HFF-Myc (cell line): ENCODE measurements at regions not wholly inside any gene's neighbourhood (a gene's known extent, or its start where the extent isn't known, plus 50 kb on each side); places are given as distances from the start of the nearest gene placed in this dataset.

Experiments used
- DNase-seq: peaks from one replicate; pipeline ENCODE4 v3.0.0-alpha.2; 2011; ENCODE audit warnings: low read depth; ENCODE audit errors: extremely low read depth
- H3K4me3 ChIP-seq: replicated peaks from 2 replicates; pipeline ENCODE4 v1.5.1; 2011; ENCODE audit warnings: low read depth, mild to moderate bottlenecking, control low read depth, low read length
- CTCF ChIP-seq: IDR thresholded peaks from 2 replicates; pipeline ENCODE4 v1.5.1; 2012; ENCODE audit warnings: mild to moderate bottlenecking, low read depth, low read length, control low read depth; ENCODE audit errors: missing control alignments

GRCh38 chr11:56932572-56933220 lies 56.0 kb upstream of the OR5AK2 start:
- no peak for DNase-seq
- H3K4me3 ChIP-seq = no peak overlapping the region
- TF ChIP-seq CTCF = no peak

GRCh38 chr11:56923116-56923515 lies 65.6 kb upstream of the OR5AK2 start:
- TF ChIP-seq CTCF = no peak
- DNase-seq = no peak

GRCh38 chr11:56922421-56922820 lies 66.3 kb upstream of the OR5AK2 start:
- DNase-seq = no peak
- H3K4me3 ChIP-seq = no peak overlapping the region
- TF ChIP-seq CTCF = no peak

More at GRCh38 chr11:56923116-56923515, 65.6 kb upstream of the OR5AK2 start:
- H3K4me3 ChIP-seq = no peak overlapping the region

- no peak for TF ChIP-seq CTCF
- H3K4me3 ChIP-seq = no peak overlapping the region
- no peak for DNase-seq
Observed at GRCh38 chr11:56917708-56918400, 70.9 kb upstream of the OR5AK2 start.

- no peak for DNase-seq
- H3K4me3 ChIP-seq = no peak overlapping the region
- TF ChIP-seq CTCF = no peak
Observed at GRCh38 chr11:56916587-56916986, 72.1 kb upstream of the OR5AK2 start.

GRCh38 chr11:56916162-56916561 lies 72.6 kb upstream of the OR5AK2 start:
- no peak overlapping the region for H3K4me3 ChIP-seq
- no peak for DNase-seq
- no peak for TF ChIP-seq CTCF
